Hematopoietic multipotent progenitor cell (in vitro differentiated cells): ENCODE measurements at regions not wholly inside any gene's neighbourhood (a gene's known extent, or its start where the extent isn't known, plus 50 kb on each side); places are given as distances from the start of the nearest gene placed in this dataset.
A peak's percentile ranks its signal among the peaks of the same experiment; 100 is the strongest.

Source experiments
- DNase-seq, 3 donors: peaks; one replicate each; pipeline ENCODE4 v3.0.0-alpha.2; 2011 to 2015; ENCODE audit warnings: low read depth in 2 of 3, low spot score in 2 of 3

DNA sequence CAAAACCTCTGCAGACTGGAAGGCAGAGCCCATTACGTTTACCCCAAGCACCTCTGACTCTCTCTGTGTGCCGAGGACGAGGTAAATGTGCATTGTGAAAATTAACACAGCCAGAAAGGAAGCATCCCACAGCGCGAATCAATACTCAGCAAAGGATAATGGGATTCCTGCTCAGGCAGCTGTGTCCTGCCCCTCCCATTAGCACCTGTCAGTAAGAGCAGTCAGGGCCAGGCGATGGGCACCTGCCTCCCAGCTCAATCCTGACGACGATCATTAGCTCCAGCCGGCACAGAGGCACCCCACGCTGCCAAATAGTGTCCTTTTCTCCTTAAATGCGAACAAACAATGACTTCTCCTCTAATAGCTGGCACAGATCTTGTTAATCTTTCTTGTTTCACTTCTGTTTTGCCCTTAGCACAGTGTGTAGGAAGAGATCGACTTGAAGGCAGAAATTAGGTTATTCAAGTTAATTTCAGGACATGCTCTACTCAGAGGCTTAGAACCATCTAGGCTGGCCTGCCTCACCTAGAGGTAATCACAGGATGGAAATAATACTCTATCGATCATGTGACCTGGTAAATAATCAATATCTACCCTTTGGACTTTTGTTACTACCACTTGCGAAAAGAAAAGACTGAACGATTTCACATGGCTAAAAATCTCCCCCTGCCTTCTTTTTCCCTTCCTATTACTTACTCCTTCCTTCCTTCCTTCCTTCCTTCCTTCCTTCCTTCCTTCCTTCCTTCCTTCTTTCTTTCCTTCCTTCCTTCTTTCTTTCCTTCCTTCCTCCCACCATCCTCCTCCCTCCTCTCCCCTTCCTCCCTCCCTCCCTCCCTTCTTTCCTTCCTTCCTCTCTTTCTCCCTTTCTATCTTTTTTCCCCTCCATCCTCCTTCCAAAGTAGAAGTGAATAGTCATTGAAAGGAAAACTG is 487.9 kb upstream of the ID2 start:
- DNase-seq = no peak

DNA sequence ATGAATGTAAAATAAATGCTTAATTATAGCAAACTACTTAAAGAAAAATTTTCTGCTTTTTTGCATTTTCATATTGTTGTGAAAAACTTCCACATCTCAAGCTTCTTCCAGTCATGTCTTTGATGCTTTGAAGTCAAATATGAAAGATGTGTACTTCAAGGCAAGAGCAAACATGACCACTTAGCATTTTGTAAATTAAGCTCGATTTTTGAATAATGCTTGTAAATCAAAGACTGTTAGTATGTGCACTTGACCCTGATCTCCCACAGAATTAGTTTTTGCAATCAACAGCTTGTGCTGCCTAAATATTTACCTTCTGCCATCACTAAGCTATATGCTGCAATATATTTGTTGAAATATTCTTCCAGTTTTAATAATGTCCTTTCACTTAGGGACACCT is 486.1 kb upstream of the ID2 start:
- DNase-seq = no peak

DNA sequence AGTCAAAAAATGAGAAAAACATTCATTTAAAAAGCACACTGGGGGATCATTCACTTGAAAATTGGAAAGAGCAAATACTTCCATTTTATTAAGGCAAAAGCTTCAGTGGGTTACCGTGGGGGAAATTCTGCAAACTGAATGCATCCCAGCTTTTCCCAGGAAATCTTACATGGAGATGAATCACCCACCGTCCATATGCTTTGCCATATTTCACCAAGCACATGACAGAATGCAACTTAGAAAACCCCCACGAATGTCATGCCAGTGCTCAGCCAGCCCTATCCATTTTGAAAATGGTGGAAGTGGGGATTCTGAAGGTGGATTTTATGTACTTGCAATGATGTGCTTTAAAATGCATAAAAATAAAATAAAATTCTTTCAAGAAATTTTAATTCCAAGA is 485.5 kb upstream of the ID2 start:
- DNase-seq = no peak

DNA sequence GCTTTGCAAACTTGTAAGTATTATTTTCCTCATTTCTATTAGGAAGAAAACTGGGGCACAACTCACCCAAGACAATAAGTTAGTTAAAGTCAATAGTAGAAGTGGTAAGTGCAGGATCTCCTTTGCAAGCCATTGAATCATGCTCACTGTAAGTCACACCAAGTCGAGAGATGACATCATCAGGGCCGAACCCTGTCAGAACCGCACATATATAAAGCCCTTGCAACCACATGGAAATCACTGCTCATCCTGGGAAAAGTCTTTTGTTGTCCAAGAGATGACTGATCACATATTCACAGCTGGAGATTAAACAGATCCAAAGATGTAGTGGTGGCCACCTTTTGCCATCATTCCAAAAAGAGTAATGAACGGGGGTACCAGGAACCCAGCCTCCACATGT is 484.8 kb upstream of the ID2 start:
- DNase-seq = no peak

GRCh38 chr2:8197825-8198224 is 484.0 kb upstream of the ID2 start:
- DNase-seq = no peak

- no peak for DNase-seq
Measured at GRCh38 chr2:8198766-8199382, 483.0 kb upstream of the ID2 start.

- DNase-seq = no peak
Measured at GRCh38 chr2:8202132-8202531, 479.7 kb upstream of the ID2 start.

- DNase-seq = peak in 1 of 3 donors; percentile 9
Measured at GRCh38 chr2:8203364-8203763, 478.5 kb upstream of the ID2 start.

- peak in 1 of 3 donors; percentile 22 for DNase-seq
Measured at GRCh38 chr2:8204711-8205110, 477.1 kb upstream of the ID2 start.

DNA sequence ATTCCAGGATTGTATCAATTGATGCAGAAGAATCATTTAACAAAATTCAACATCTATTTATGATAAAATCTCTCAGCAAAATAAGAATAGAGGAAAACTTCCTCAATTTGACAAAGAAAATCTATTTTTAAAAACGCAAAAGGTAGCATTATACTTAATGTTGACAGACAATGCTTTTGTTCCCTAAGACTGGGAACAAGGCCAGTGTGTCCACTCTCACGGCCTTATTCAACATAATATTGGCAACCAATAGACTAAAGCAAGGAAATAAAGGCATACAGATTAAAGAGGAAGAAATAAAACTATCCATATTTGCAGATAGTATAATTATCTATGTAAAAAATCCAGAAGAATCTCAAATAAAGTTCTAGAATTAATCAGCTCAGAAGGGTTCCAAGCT is 472.4 kb upstream of the ID2 start:
- DNase-seq = no peak

DNA sequence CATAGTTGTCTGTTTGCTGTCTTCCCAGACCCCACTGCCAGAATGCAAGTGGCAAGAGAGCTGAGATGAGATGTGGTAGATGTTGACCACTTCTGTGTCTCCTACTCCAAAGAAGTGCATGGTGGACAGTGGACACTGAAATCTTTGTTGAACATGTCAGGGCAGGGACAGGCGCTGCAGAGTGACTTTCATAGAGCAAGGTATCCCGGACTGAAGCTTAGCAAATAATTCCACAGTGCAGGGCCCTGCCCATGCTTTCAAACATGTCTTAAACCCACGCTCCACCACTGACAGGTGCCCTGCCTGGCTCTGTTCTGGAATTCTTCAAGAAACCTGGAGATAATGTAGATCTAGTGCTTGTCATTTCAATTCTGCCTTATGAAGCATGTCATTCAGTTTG is 470.5 kb upstream of the ID2 start:
- DNase-seq = no peak

DNA sequence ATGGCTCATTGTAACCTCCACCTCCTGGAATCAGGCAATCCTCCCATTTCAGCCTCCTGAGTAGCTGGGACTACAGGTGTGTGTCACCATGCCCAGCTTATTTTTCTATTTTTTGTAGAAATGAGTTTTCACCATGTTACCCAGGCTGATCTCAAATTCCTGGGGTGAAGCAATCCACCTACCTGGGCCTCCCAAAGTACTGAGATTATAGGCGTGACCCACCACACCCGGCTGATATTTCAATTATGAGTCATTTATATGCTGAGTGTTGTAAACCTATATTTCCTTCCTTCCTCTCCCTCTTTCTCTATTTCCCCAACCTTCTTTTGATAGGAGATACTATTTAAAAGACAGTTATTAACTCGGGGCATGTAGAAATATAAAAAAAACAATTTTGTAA is 469.6 kb upstream of the ID2 start:
- no peak for DNase-seq

DNA sequence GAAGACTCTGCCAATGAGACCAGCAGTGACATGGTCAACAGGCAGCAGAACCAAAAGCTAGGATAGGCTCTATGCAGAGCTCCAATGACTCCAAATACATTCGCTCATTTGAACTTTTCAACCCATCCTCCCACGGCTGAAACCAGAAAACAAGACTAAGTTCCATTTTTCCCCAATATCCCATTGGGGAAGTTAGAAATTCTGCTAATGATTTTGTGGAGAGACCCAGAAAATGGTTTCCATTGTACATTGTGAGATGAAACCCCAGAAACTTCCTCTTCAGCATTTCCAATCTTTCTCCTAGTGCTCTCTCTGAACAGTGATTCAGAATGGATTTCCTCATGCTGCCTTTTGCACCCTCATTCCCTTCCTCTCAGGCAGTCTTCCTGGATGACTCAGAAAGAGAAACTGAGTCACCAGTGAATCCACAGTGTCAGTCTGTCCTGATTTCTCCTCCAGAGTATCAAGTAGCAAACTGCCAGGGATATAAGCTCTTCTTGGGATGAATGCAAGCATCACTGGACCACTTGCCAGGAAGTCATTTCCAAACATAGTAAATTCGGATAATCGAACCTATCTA is 467.7 kb upstream of the ID2 start:
- DNase-seq = no peak

DNA sequence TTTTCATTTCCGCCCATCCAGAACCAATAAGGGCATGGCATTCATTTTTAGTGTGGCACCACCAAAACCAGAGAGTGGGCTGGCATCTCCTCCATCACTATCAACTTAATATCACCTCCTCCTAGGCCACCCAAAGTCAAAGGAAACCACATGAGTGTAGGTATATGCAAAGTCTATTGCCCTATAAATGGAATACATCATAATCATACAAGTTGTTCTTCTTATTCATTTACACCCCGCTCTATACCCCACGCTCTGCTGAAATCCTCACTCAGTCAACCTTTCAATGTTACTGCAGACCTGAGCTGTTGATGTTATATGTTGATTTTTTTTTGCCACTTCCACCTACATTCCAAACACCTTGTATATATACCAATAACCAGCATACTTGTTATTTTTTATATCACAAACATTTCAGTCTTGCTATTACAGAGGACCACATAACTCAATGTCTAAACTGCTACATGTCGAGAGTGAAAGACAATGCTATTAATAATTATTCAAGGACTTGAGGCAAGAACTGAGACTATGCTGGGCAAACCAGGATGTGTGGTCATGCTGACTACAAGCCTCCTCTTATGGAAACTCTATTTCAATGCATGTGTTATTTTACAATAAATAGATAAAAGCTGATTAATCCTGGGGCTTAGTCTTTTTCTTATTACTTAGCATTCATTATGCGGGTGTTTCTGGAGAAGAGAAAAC is 466.5 kb upstream of the ID2 start:
- DNase-seq = no peak

DNA sequence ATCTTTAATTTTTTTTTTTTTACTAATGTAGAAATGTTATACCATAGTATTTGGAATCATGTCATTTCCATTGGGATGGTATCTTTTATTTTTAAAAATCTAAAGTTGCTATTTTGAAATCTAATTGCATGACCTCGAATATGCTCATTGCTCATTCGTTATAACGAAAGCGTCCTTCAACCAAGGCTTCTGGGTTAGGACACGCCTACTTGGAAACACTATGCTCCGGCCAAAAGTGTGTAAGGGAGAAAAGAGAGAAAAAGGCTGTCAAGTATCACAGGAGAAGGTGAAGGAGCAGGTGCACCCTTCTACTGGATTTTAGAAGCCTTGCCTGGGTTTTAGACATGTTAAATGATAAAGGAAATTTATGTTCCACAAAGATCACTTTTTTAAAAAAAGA is 465.9 kb upstream of the ID2 start:
- no peak for DNase-seq

GRCh38 chr2:8216397-8216796 is 465.5 kb upstream of the ID2 start:
- no peak for DNase-seq

DNA sequence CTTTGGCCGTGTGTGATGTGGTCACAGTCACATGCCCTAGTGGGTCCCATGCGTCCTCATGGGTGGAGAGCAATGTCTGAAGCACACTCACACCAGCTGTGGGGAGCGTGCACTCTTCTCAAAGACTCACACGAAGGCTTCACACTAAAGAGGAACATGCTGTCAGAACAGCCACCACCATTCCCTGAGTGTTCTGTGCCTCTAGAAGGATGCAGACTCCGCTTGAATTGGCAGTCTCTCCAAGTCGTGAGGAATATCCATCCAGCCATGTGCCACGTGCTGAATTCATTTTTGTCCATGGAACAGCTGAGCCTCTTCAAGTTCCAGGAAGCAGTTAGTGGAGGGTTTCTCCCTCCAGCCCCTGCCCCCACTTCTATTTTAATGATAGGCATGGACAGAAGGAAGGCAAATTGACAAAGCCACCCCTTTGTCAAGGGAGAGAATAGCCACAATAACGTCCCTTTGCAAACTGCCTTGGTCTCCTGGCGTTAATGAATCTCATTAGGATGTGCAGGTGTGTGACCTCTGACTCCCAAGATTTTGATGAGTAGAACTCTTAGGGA is 464.3 kb upstream of the ID2 start:
- DNase-seq = no peak

DNA sequence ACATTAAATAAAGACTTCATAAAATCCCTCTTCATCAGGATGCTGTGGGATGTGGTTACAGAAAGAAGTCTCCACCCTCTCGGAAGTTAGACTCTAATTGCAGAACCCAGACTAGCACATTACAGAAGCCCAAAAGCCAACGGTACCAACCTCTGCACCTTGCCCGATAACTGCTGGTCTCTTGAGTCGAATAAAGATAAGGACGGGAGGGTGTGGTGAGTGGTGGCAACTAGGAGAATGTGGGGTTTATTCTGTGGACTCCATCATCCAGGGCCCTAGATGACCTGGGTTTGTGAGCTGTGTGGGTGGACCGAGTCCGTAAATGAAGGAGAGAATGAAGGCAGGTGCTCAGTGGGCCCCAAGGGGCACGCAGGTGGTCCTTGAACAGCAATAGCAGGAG is 462.8 kb upstream of the ID2 start:
- DNase-seq = no peak

DNA sequence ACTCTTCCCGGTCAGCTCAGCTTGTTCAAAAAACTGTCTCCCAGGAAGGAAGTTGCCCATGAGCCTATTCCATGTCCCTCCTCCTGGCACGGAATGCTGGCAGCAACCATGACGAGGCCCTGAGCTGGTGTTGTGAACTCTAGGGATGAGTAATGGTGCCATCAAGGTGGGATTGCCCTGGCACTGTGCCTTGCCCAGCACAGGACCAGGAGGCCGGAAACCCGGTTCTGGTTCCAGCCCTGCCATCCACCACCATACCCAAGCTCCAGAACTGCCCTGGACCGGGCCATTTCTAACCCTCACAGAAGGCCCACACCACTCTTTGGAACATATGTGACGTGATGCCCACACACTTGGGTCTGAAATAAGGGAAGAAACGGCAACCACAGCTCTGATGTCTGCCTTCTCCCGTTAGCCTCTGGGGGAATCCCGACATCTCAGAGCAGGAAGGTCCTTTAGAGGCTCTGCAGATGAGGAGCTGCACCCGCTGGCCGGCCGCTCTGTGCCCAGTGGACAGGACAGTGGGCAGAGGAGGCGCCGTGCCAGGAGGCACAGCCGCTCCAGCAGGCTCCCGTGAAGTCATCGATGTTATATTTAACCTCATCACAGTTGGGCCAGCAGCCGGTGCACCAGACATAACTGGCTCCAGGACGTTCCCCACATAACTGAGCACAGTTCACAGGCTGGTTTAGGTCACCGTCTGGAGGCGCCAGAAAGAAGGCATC is 462.1 kb upstream of the ID2 start:
- DNase-seq = no peak

DNA sequence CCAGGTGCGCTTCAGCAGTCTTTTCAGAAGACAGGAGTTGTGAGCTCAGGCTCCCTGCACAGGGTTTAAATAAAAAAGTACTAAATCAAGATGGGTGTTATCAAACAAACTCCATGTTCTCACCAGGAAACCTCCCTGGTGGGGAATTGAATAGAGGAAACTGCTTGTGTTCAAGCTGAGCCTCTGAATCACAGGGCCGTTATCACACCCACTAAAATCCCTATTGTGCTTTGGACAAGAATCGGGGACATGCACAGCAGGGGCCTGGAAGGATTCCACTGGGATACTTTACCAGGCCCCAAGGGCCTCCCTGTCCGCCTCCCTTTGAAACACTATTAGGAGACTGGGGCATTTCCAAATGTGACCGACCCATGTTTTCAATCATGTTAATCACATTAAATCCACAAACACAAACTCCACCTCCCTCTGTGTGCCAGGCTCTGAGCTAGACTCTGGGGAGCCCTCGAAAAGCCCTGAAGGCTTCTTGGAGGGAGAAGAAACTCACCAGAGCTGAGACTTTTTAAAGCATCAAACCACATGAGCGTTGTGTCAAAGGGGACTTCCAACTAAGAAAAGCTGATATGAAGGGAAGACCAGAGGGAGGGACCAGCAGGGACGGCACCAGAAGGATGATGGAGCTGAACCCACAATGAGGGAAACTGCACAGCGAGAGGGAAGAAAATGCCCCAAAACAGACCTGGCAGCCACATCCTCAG is 458.7 kb upstream of the ID2 start:
- DNase-seq = no peak
